Activated CD4-positive, alpha-beta T cell treated with anti-CD3 and anti-CD28 coated beads, Interleukin-10, Interleukin-2, amounts not matched to agents 100 ng/mL and 50 ng/mL, durations not matched to agents 16 hours and 8 hours (primary cell): ENCODE measurements at regions not wholly inside any gene's neighbourhood (a gene's known extent, or its start where the extent isn't known, plus 50 kb on each side); places are given as distances from the start of the nearest gene placed in this dataset.
A peak's percentile ranks its signal among the peaks of the same experiment; 100 is the strongest.
"Not testable (repeated sequence)": the region's sequence is repeated elsewhere in the genome, so short reads cannot be mapped to it uniquely, and the experiment has no call there.

Experiments used
- DNase-seq: peaks from one replicate; pipeline ENCODE4 v3.0.0-alpha.2; 2020

DNA sequence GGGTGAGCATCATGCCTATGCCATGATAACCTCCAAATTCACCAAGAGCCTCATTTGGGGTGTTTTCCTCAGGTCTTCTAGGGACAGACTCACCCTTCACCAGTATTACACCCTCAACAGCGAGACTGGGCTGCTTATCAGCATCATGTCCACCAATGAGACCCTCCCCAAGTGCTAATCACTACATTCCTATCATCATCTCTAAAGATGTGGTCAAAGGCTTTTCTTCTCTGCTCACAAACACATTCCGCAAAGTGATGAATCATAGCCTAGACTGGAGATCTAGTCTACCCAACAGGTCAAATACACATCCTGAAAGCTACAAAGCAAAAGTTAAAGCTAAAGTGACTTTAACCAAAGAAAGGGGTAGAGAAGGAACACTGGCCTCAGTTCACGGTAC is 75.3 kb upstream of the C7orf33 start:
- DNase-seq, result no peak

DNA sequence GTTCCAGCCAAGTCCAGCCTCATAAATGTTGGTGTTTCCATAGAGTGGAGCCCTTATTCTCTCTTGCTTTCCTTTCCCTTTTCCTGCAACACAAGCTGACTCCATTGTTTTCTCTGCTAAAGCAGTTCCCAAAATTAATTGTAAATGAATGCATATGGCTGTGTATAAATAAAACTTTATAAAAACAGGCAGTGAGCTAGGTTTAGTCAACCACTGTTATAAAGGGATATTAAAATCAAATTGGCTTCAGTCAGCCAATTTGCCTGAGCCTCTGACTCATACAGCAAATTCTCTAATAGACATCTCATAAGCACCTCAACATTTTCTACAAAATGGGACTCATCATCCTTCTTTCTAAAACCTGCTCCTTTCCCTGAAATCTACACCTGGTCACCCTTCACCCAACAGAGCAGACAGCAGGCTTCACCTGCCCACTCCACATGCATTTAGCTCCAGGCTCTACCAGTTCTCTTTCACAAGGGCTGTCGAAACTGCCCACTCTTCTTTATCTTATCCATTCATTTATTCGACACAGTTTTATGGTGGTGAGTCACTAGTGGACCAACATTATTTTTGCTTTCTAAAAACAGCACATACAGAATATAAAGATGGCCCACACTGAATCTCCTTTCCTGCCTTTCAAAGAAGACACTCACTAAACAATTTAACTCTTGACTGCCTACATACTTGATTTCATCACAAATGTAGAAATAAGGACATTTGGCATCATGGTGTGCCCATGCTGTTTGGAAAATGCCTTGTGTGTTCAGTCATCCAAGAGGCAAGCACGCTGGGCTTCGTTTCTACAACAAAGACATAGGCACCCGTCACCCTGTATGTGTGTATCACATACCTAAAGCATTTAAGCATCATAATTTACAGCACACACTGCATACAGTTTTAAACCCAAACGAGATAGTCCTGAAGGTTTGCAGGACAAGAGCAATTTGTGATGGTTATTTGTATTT is 74.6 kb upstream of the C7orf33 start:
- DNase-seq, result no peak

DNA sequence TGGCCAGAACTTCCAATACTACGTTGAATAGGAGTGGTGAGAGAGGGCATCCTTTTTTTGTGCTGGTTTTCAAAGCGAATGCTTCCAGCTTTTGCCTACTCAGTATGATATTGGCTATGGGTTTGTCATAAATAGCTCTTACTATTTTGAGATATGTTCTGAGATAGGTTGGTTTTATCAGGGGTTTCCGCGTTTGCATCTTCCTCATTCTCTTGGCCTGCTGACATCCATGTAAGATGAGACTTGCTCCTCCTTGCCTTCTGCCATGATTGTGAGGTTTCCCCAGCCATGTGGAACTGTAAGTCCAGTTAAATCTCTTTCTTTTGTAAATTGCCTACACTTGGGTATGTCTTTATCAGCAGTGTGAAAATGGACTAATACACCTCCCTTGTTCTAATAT is 71.2 kb upstream of the C7orf33 start:
- DNase-seq, result not testable (repeated sequence)

DNA sequence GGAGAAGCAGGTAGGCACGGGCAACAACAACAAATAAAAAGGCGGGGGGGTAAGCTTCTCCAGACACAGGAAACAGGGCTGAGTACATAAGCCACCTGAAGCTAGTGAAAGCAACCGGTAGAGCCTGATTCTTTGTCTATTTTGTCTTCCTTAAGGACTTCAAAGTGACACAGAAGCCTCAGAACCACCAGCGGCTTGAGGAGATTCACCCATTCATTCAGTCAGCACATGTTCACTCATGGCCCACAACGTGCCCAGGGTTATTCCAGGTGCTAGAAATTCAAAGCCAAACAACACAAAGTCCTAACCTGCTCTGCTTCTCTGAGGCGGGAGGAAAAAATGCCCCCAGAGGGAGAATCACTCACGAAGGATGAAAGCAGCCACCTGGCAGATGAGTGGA is 69.3 kb upstream of the C7orf33 start:
- no peak for DNase-seq

DNA sequence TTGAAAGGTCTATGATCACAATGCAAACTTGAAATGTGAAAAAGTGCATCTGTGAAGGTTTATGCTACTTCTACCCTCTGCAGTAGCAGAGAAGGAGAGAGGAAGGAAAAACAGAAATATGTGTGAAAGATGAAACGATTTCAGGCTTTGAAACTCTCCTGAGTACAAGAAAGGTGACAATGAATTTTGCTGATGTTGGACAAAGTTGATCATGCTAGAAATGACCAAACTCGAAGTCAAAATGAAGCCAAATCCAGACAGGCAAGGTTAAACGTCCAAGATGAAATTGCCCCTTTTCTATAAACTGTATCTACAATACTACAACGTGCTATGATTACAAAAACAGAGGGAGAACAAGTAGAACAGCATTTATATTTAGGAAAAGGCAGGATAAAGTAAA is 67.0 kb upstream of the C7orf33 start:
- DNase-seq, result no peak

DNA sequence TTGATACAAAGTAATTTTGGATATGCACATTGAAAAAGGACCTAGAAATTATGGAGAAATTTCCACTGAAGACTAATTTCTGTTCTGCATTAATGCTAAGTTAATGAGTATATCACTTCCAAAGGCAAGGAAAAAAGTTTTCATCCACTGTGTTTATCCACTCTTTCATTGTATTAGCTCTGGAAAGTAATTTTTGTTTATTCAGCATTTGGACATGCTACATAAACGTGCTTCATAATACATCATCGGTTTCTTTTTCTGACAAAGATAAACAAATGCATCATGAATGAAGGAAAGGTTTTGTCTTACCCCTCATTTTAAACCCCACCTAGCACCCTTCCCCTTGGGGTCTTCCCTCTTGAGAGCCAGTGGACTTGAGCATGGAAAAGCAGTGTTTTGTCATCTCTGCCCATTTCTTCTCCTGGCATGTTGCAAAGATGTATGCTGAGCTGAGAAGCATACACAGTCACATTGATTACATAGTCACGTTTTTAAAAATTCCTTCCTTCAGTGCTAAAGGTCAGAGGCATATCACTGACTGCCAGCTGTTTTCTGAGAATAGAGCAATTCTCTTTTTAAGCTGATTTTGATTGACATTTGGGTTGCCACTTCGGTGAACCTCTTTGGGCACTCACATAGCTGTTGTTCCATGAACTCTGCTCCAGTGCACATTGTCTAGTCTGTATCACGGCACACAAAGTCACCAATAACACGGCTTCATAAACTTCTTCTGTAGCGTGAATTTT is 65.9 kb upstream of the C7orf33 start:
- DNase-seq, result no peak

DNA sequence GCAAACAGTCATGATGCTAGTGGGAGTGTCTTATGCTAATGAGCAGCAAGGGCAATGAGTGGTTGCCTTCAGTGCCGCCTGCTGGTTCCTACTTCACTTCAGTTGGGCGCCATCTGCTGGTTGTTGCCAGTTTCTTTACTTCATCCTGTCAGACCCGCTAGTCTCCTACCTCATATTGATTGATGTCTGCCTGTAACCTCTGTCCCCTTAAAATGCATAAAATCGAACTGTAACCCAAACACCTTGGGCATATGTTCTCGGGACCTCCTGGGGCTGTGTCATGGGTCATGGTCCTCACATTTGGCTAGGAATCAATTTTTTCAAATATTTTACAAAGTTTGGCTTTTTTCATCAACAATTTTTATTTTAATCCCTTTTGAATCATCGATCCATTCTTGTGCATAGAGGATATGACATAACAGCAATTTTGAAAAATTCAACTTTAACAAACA is 62.8 kb upstream of the C7orf33 start:
- DNase-seq, result peak; percentile 92

DNA sequence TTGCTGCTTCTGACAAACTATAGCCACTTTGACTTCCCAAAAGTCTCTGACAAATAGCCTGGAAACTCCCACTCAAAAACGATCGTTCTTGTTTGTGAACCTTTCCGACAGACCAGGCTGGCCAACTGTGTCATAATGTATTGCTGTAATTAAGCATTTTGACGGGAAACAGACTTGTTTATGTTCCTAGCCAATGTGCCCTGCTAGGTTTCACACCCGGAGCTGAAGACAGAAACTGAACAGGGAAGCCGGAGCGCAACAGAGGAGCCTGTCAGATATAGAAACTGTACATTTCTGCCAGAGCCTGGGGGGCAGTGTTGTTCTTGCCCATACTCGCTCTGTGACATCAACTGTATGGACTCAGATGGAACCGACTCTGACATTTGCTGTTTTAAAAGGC is 55.3 kb upstream of the C7orf33 start:
- DNase-seq, result peak; percentile 57

DNA sequence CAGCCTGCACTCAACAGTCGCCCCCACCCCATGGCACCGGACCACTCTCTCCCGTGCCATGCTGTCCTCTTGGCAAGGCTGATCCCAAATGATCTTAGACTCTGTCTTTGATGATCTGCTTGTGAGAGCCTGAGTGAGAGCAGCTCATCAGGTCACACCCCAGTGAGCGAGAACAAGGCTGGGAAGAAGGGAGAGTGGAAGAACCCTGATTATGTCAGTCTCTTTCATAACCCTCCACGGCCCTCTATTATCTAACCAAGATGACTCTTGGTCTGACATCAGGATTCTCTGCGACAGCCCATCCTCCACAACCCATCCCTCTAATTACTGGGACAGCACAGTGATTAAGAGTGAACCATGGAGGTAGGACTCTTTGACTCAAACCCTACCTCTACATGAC is 53.1 kb upstream of the C7orf33 start:
- no peak for DNase-seq

DNA sequence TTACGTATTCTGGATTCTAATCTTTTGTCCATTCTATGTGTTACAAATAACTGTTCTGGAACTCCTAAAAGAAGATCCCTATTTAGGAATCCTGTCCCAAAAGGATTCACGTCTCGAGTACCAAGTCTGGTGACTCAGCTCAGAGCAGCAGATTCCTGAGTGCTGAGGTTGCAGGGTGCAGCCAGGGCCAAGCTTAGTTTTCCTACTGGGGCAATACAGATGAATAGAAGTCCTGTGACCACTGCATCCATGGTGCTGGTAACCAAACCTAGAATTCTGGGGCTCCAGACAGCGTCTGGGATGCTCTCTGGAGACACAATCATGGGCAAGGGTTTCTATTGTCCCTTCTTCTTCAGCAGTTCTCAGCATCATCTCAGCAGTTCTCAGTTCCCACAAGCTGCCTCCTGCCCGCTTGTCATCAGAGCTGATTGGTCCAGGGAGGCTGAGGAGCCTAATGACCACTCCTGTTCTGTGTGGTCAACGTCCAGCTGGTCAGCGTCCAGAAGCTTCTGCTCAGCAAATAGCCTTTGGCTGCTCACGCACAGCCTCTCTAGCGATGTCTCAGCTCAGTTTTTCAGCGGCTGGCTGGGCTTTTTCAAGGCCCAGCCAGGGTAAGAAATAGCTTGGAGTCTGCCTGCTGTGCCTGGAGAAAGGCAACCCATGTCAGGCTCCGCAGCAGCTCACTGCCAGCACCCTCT is 50.4 kb upstream of the C7orf33 start:
- no peak for DNase-seq
